Gastrocnemius medialis (tissue), 4 donors: ENCODE measurements at regions not wholly inside any gene's neighbourhood (a gene's known extent, or its start where the extent isn't known, plus 50 kb on each side); places are given as distances from the start of the nearest gene placed in this dataset.

ENCODE experiments used
- POLR2A ChIP-seq, 2 donors: fragments of 450-650 bp; IDR thresholded peaks; one replicate each; pipeline ENCODE4 v1.6.1; 2017; ENCODE audit warnings: antibody characterized with exemption in 2 of 2, mild to moderate bottlenecking in 2 of 2, moderate library complexity in 2 of 2
- TF ChIP-seq, protein P1 (sequence below), 5 experiments: fragments of 450-650 bp in 3 of 5; fragments of 200-600 bp in 2 of 5; sonication (generic) in 2 of 5; IDR thresholded peaks in 4 of 5; conservative IDR thresholded peaks in 1 of 5; 1 replicate in 4 of 5; 2 replicates in 1 of 5; pipeline ENCODE4 v1.5.1; 2016 to 2019; ENCODE audit warnings: antibody characterized with exemption in 5 of 5, mild to moderate bottlenecking in 3 of 5, moderate library complexity in 3 of 5

DNA sequence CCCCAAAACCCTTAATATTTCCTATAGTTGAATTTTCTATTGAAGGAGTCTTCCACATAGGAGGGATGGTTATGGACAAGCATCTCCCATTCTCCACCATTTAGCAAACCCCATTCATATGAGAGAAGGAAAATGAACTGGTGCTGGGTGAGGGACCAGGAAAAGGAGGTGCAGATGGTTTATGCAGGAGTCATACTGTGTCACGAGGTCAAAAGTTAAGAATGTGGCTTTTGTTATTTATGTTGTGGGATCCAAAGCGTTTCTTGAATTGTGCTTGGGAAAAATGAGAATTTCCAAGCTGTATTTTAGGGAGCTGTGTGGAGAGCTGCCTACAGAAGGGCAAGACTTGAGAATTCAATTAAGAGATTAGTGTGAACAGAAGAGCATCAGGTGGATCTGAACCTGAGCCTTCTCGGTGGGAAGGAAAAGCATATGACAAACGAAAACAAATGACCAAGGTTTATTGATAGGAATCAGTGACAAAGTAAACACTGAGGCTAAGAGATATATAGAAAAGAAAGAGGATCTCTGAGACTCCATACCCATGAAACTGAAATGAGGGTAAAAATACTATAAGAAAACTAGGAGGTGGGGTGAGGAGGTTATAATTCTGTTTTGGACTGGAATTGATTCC lies 473.3 kb upstream of the NR2F2 start:
- TF ChIP-seq, protein P1, sequence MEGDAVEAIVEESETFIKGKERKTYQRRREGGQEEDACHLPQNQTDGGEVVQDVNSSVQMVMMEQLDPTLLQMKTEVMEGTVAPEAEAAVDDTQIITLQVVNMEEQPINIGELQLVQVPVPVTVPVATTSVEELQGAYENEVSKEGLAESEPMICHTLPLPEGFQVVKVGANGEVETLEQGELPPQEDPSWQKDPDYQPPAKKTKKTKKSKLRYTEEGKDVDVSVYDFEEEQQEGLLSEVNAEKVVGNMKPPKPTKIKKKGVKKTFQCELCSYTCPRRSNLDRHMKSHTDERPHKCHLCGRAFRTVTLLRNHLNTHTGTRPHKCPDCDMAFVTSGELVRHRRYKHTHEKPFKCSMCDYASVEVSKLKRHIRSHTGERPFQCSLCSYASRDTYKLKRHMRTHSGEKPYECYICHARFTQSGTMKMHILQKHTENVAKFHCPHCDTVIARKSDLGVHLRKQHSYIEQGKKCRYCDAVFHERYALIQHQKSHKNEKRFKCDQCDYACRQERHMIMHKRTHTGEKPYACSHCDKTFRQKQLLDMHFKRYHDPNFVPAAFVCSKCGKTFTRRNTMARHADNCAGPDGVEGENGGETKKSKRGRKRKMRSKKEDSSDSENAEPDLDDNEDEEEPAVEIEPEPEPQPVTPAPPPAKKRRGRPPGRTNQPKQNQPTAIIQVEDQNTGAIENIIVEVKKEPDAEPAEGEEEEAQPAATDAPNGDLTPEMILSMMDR (IDR thresholded peaks at IDR 0.05 in 4 of 5, conservative IDR thresholded peaks at IDR 0.05 in 1 of 5): no peak
- no peak for TF ChIP-seq POLR2A (IDR thresholded peaks at IDR 0.05)
